ENCODE measurements at regions not wholly inside any gene's neighbourhood (a gene's known extent, or its start where the extent isn't known, plus 50 kb on each side); places are given as distances from the start of the nearest gene placed in this dataset.

GRCh38 chr9:6072865-6073264 is 57.4 kb upstream of the RANBP6 start:
- Histone ChIP-seq H3K36me3 (ENCODE audit: control insufficient read depth, insufficient read depth, low read length) (no peaks in the 10 kb centered on the region), H3K27me3 (ENCODE audit: control insufficient read depth, insufficient read depth, low read length) (no peaks in the 10 kb centered on the region), H3K4me3 (ENCODE audit: low read depth, low read length) (no peak overlapping the region)
- no peak for FAIRE-seq
- DNase-seq (ENCODE audit: low read depth) = no peak
- no peak for TF ChIP-seq CTCF (IDR thresholded peaks at IDR 0.05; ENCODE audit: insufficient read depth, low read length, severe bottlenecking)

GRCh38 chr9:6072453-6072852 is 57.0 kb upstream of the RANBP6 start:
- no peak for FAIRE-seq
- no peak for TF ChIP-seq CTCF (IDR thresholded peaks at IDR 0.05; ENCODE audit: insufficient read depth, low read length, severe bottlenecking)
- H3K36me3 ChIP-seq (ENCODE audit: control insufficient read depth, insufficient read depth, low read length) = no peaks in the 10 kb centered on the region
- no peaks in the 10 kb centered on the region for H3K27me3 ChIP-seq (ENCODE audit: control insufficient read depth, insufficient read depth, low read length)
- no peak for DNase-seq (ENCODE audit: low read depth)
- no peak overlapping the region for H3K4me3 ChIP-seq (ENCODE audit: low read depth, low read length)

- Histone ChIP-seq H3K36me3 (ENCODE audit: control insufficient read depth, insufficient read depth, low read length) (no peaks in the 10 kb centered on the region), H3K4me3 (ENCODE audit: low read depth, low read length) (no peak overlapping the region), H3K27me3 (ENCODE audit: control insufficient read depth, insufficient read depth, low read length) (no peaks in the 10 kb centered on the region)
- no peak for FAIRE-seq
- TF ChIP-seq CTCF (IDR thresholded peaks at IDR 0.05; ENCODE audit: insufficient read depth, low read length, severe bottlenecking) = no peak
- no peak for DNase-seq (ENCODE audit: low read depth)
Observed at GRCh38 chr9:6068983-6069382, 53.6 kb upstream of the RANBP6 start.

- no peak for TF ChIP-seq CTCF (IDR thresholded peaks at IDR 0.05; ENCODE audit: insufficient read depth, low read length, severe bottlenecking)
- H3K27me3 ChIP-seq (ENCODE audit: control insufficient read depth, insufficient read depth, low read length) = no peaks in the 10 kb centered on the region
- FAIRE-seq = no peak
- DNase-seq (ENCODE audit: low read depth) = no peak
- H3K4me3 ChIP-seq (ENCODE audit: low read depth, low read length) = no peak overlapping the region
- no peaks in the 10 kb centered on the region for H3K36me3 ChIP-seq (ENCODE audit: control insufficient read depth, insufficient read depth, low read length)
Observed at GRCh38 chr9:6067426-6067825, 52.0 kb upstream of the RANBP6 start.

Measured in bronchial epithelial cell (primary cell).